Hematopoietic multipotent progenitor cell (in vitro differentiated cells): ENCODE measurements at regions not wholly inside any gene's neighbourhood (a gene's known extent, or its start where the extent isn't known, plus 50 kb on each side); places are given as distances from the start of the nearest gene placed in this dataset. TPM values are rescaled to one million over a fixed set of nuclear protein-coding genes. Genes with fewer than 3 reads are reported as not detected.

Experiments
- DNase-seq, 3 donors: peaks; one replicate each; pipeline ENCODE4 v3.0.0-alpha.2; 2011 to 2015; ENCODE audit warnings: low read depth in 2 of 3, low spot score in 2 of 3
- small RNA-seq: library from RNA; depleted of rRNA; stranded (forward); fragments of <200 nt; gene quantifications from one replicate; pipeline ENCODE3, GENCODE V24; 2012

GRCh38 chr11:62030071-62030684, 62.7 kb upstream of the FTH1 start:
- no peak for DNase-seq

DNA sequence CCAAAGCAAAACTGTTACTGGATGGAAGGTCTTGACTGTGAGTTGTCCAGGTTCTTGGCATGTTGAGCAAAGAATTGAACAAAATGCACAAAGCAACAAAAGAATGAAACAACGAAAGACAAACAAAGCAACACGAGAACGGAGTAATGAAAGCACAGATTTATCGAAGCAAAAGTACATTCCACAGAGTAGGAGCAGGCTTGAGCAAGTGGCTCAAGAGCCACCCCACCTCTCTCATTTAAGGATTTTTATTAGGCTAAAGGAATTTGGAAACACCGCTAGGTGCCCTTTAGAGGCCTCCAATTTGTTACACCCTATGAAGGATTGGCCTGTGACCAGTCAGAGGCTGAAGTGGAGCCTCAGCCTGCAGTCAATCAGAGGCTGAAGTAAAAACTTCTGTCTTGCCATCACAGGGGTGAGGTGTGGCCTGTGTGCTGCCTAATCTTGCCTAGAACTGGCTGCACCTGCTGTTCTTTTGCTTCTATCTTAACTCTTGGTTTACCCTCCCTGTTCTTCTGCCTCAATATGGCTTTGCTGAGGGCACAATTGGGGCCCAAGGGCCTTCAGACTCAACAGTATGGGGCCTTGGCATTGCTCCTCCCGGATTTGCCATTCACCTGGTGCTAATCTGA, 59.4 kb upstream of the FTH1 start:
- DNase-seq = no peak

GRCh38 chr11:62025487-62026105, 58.2 kb upstream of the FTH1 start:
- peak; percentile 78 to 99 (median 98) for DNase-seq

GRCh38 chr11:62024936-62025486, 57.6 kb upstream of the FTH1 start:
- DNase-seq = no peak

DNA sequence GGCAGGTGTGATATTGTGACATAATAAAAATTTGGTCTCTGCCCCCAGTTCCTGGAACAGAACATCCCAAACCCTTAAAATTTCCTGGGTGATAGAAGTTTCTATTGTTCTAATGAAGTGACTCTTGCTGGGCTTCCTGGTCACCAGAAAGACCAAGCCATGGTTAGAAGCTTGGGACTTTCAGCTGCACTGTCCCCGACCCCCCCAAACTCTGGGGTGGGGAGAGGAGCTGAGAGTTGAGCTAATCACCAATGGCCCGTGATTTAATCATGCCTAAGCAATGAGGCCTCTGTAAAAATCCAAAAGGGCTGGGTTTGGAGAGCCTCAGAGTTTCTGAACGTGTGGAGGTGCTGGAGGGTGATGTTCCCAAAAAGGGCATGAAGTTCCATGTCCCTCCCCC, 54.8 kb upstream of the FTH1 start:
- DNase-seq = no peak

DNA sequence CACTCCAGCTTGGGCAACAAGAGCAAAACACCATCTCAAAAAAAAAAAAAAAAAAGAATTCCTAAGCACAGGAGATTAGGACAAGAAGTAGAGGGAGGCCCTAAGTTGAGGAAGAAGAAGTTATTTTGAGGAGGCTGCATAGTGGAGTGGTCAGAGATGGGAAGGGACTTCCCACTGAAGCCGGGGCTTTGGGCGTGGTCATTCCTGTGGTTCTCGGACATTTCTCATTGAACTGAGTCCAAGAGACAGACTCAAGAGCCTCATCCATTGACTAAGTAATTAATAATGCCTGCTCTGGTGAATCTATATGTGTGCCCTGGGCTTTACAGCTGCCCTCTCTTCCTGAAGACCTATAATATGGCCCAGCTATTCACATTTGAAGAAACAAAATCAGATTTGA, 53.2 kb upstream of the FTH1 start:
- no peak for DNase-seq

DNA sequence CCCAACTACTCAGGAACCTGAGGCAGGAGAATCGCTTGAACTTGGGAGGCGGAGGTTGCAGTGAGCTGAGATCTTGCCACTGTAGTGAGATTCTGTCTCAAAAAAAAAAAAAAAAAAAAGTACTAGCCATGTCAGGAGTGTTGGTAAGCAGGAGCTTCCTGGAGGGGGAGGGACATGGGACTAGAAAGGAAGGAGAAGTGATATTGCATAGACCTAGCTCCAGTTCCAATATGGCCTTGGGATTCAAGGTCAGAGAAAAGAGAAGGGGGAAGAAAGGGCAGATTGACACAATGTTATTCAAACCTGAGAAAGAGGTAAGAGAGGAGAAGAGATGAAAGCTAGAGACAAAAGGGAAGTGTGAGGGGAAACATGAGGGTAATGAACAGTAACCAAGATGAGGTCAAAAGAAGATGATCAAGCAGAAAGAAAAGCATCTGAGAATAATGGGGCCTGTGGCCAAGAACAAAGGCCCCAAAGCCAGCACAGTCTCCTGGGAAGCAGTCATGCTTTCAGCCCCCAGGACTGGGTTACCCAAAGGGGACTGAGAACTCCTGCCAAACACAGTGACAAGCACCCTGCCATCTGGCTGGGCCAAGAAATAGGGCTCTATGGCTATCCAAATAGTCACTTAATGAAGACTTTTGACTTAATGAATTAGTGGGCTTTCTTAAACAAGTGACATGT, 51.7 kb upstream of the FTH1 start:
- peak in 1 of 3 donors; percentile 22 for DNase-seq

DNA sequence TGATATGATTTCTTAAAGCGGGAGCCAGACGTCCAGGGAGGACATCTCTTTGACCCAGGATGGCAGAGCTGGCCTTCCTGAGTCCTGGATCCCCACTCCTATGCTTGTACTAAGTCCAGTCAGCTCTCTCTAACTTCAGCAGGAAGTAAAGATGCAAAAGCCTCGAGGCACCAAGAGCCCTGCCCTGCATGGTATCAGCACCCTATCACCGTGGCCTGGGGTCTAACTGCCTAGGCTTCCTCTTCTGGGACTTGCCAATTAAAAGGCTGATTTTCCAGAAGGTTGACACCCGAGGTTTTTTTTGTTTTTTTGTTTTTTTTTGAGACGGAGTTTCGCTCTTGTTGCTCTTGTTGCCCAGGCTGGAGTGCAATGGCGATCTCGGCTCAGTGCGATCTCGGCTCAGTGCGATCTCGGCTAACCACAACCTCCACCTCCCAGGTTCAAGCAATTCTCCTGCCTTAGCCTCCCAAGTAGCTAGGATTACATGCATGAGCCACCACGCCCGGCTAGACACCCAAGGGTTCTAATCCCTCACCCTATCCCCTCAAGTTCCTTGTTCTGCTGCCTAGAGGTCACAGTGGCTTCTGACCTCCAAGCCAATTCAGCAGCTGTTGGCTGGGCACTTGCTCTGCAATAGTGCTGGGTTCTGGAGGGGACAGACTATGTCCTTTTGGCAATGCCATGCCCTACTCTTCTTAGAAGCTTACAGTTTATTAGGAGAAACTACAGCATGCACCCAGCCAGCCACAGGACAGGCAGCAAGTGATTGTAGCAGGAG, 50.6 kb upstream of the FTH1 start:
- DNase-seq = no peak

Small RNA genes lying in the stretch of these regions (small RNA-seq; reads per million reads assigned to genes)
- gene AP003733.2 = not detected
